Panc1 (cell line): ENCODE measurements at regions not wholly inside any gene's neighbourhood (a gene's known extent, or its start where the extent isn't known, plus 50 kb on each side); places are given as distances from the start of the nearest gene placed in this dataset.

ENCODE experiments used
- POLR2AphosphoS5 ChIP-seq: IDR thresholded peaks from 2 replicates; pipeline ENCODE4 v1.6.1; 2012; ENCODE audit warnings: mild to moderate bottlenecking, low read depth, low read length, moderate library complexity
- REST ChIP-seq, 2 experiments: IDR thresholded peaks; 2 replicates each; pipeline ENCODE4 v1.6.1; 2011 to 2012; ENCODE audit warnings: low read depth in 2 of 2, control low read depth in 1 of 2, low read length in 1 of 2, mild to moderate bottlenecking in 1 of 2, moderate library complexity in 1 of 2; ENCODE audit not compliant: insufficient read depth in 1 of 2
- TF ChIP-seq, protein P1 (sequence below): fragments of 450-650 bp; IDR thresholded peaks from 2 replicates; pipeline ENCODE4 v1.5.1; 2017; ENCODE audit warnings: mild to moderate bottlenecking

DNA sequence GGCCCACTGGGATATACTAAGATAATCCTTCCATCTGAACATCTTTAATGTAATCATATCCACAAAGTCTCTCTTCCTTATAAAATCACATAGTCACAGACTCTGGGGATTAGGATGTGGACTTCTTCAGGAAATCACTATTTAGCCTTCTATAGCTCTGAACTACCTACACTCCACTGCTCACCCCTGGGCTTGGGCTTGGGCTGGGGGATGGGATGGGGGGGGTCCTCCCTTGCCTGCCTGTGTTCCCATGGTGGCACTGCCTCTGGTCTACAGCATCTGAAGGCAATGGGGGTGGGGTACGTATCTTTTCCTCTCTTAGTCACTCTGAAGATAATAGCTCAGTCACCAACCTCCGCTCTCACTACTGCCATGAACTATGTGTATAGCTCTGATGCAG is 67.8 kb upstream of the SERTM1 start:
- TF ChIP-seq, protein P1, sequence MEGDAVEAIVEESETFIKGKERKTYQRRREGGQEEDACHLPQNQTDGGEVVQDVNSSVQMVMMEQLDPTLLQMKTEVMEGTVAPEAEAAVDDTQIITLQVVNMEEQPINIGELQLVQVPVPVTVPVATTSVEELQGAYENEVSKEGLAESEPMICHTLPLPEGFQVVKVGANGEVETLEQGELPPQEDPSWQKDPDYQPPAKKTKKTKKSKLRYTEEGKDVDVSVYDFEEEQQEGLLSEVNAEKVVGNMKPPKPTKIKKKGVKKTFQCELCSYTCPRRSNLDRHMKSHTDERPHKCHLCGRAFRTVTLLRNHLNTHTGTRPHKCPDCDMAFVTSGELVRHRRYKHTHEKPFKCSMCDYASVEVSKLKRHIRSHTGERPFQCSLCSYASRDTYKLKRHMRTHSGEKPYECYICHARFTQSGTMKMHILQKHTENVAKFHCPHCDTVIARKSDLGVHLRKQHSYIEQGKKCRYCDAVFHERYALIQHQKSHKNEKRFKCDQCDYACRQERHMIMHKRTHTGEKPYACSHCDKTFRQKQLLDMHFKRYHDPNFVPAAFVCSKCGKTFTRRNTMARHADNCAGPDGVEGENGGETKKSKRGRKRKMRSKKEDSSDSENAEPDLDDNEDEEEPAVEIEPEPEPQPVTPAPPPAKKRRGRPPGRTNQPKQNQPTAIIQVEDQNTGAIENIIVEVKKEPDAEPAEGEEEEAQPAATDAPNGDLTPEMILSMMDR = no peak
- no peak for TF ChIP-seq REST (IDR thresholded peaks at IDR 0.05; ENCODE audit: insufficient read depth in 1 of 2, low read depth in 2 of 2, low read length in 1 of 2)
- TF ChIP-seq POLR2AphosphoS5 = no peak
